Panc1 (cell line): ENCODE measurements at regions not wholly inside any gene's neighbourhood (a gene's known extent, or its start where the extent isn't known, plus 50 kb on each side); places are given as distances from the start of the nearest gene placed in this dataset.

Experiments
- ATAC-seq: fragments of 200-7000 bp; cut with Tn5 transposase; 2 replicates; pipeline ENCODE4 v1.9.1; 2020; ENCODE audit warnings: mild to moderate bottlenecking, moderate library complexity
- BruUV-seq: library from RNA; stranded (reverse); fragments of 400-500 nt; replicated peaks from 2 replicates; lab custom pipeline; 2021; lab: Mats Ljungman, UMichigan
- CTCF ChIA-PET: fragments of 300-600 bp; sonication (Branson Sonifier 250); formaldehyde crosslinking; loops from one replicate; lab custom pipeline; 2022; ENCODE audit warnings: antibody characterized with exemption; lab: Charles Lee
- POLR2A ChIA-PET: fragments of 300-600 bp; sonication (Branson Sonifier 250); formaldehyde crosslinking; loops from one replicate; lab custom pipeline; 2022; ENCODE audit warnings: antibody characterized with exemption; lab: Charles Lee
- DNase-seq: peaks from one replicate; pipeline ENCODE4 v3.0.0-alpha.2; 2010; ENCODE audit warnings: low read depth, low spot score
- H3K27ac ChIP-seq: 2 replicates; pipeline ENCODE4 v1.5.1; 2011; ENCODE audit warnings: mild to moderate bottlenecking, low read length, inconsistent platforms
- H3K27me3 ChIP-seq: fragments of 200-500 bp; sonication (Bioruptor generic); 2 replicates; pipeline ENCODE4 v1.6.0; 2014; ENCODE audit warnings: low read length, inconsistent platforms; ENCODE audit not compliant: control insufficient read depth, insufficient read depth
- H3K36me3 ChIP-seq: fragments of 200-500 bp; sonication (Bioruptor generic); 2 replicates; pipeline ENCODE4 v1.5.1; 2014; ENCODE audit warnings: inconsistent platforms, mild to moderate bottlenecking, low read length, moderate library complexity; ENCODE audit not compliant: control insufficient read depth, insufficient read depth
- H3K4me1 ChIP-seq: 2 replicates; pipeline ENCODE4 v1.5.1; 2011; ENCODE audit warnings: inconsistent platforms, mild to moderate bottlenecking, low read length, moderate library complexity; ENCODE audit not compliant: control insufficient read depth, insufficient read depth
- H3K4me3 ChIP-seq, 2 experiments: 2 replicates each; pipeline ENCODE4 v1.5.1; 2011 to 2012; ENCODE audit warnings: low read depth in 2 of 2, low read length in 2 of 2, mild to moderate bottlenecking in 2 of 2, inconsistent platforms in 1 of 2, moderate library complexity in 1 of 2
- H3K9me3 ChIP-seq: fragments of 200-500 bp; sonication (Bioruptor generic); 2 replicates; pipeline ENCODE4 v1.5.1; 2014; ENCODE audit warnings: low read depth, mild to moderate bottlenecking, inconsistent platforms, low read length, moderate library complexity; ENCODE audit not compliant: control insufficient read depth, insufficient read depth
- POLR2AphosphoS5 ChIP-seq: IDR thresholded peaks from 2 replicates; pipeline ENCODE4 v1.6.1; 2012; ENCODE audit warnings: mild to moderate bottlenecking, low read depth, low read length, moderate library complexity
- SIN3A ChIP-seq: IDR thresholded peaks from 2 replicates; pipeline ENCODE4 v1.6.1; 2012; ENCODE audit warnings: low read depth, mild to moderate bottlenecking, low read length, moderate library complexity, borderline replicate concordance; ENCODE audit not compliant: insufficient read depth
- TCF7L2 ChIP-seq: IDR thresholded peaks from 2 replicates; pipeline ENCODE4 v1.6.1; 2011; ENCODE audit warnings: mild to moderate bottlenecking, low read depth, low read length, inconsistent platforms
- in situ Hi-C: cut with HindIII; loops from 2 replicates; pipeline ENCODE4 v1.10.0; 2016; ENCODE audit warnings: low sequenced_read_pairs, low pct_unique_long_range_greater_than_20kb
- intact Hi-C: fragments of 100-400 bp; cut with micrococcal nuclease; formaldehyde crosslinking; loops from one replicate; pipeline ENCODE4 v1.10.0; 2022; ENCODE audit not compliant: unreplicated experiment
- TF ChIP-seq, protein P1 (sequence below), 2 experiments: IDR thresholded peaks; 2 replicates each; pipeline ENCODE4 v1.6.1; 2011 to 2012; ENCODE audit warnings: low read depth in 2 of 2, control low read depth in 1 of 2, low read length in 1 of 2, mild to moderate bottlenecking in 1 of 2, moderate library complexity in 1 of 2; ENCODE audit not compliant: insufficient read depth in 1 of 2
- TF ChIP-seq, protein P2 (sequence below): fragments of 450-650 bp; IDR thresholded peaks from 2 replicates; pipeline ENCODE4 v1.5.1; 2017; ENCODE audit warnings: mild to moderate bottlenecking

DNA sequence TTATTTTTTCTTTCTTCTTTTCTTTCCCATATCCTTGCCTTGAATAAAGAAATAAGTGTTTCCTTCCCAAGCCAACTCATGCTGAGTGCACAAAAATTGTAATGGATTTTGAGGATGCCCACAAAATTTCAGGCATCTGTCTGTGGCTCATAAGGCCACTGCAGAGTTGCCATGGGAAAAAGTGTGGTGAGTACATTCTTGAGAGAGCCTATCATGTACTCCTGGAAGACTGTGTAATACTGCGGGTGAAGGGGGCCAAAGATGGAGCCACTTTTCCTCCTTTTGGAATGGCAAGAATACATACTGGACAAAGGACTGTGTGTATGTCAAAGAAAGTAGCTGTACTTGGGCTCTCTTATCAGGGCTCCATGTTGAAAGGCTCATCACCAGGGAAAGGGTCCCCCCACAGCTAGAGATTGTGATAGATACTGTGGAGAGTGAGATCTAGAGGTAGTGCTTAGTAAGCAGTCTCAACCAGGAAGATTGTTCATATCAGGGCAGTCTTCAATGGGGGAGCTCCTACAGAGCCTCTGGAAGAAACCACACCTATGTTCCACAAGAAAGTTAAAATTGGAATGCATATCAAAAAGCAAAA is 341.6 kb upstream of the KCND2 start:
- in situ Hi-C loops: no loop called here
- H3K36me3 ChIP-seq: no peaks in the 10 kb centered on the region
- ATAC-seq (no peak), DNase-seq (no peak)
- intact Hi-C loops: loop anchor here (10.0 kb wide), 1 partner anchor 623 kb away; no protein-coding TSS in a partner anchor
- H3K4me3 ChIP-seq: no peak overlapping the region
- CTCF ChIA-PET: no interaction called here
- H3K27ac ChIP-seq: no peak overlapping the region
- H3K27me3 ChIP-seq: no peaks in the 10 kb centered on the region
- H3K9me3 ChIP-seq: no peaks in the 10 kb centered on the region
- H3K4me1 ChIP-seq: no peaks in the 10 kb centered on the region
- no TSS peak for BruUV-seq
- POLR2A ChIA-PET: no interaction called here
- no peak for TF ChIP-seq TCF7L2
- TF ChIP-seq, protein P1, sequence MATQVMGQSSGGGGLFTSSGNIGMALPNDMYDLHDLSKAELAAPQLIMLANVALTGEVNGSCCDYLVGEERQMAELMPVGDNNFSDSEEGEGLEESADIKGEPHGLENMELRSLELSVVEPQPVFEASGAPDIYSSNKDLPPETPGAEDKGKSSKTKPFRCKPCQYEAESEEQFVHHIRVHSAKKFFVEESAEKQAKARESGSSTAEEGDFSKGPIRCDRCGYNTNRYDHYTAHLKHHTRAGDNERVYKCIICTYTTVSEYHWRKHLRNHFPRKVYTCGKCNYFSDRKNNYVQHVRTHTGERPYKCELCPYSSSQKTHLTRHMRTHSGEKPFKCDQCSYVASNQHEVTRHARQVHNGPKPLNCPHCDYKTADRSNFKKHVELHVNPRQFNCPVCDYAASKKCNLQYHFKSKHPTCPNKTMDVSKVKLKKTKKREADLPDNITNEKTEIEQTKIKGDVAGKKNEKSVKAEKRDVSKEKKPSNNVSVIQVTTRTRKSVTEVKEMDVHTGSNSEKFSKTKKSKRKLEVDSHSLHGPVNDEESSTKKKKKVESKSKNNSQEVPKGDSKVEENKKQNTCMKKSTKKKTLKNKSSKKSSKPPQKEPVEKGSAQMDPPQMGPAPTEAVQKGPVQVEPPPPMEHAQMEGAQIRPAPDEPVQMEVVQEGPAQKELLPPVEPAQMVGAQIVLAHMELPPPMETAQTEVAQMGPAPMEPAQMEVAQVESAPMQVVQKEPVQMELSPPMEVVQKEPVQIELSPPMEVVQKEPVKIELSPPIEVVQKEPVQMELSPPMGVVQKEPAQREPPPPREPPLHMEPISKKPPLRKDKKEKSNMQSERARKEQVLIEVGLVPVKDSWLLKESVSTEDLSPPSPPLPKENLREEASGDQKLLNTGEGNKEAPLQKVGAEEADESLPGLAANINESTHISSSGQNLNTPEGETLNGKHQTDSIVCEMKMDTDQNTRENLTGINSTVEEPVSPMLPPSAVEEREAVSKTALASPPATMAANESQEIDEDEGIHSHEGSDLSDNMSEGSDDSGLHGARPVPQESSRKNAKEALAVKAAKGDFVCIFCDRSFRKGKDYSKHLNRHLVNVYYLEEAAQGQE (IDR thresholded peaks at IDR 0.05; ENCODE audit: insufficient read depth in 1 of 2, low read depth in 2 of 2, low read length in 1 of 2): no peak
- TF ChIP-seq, protein P2, sequence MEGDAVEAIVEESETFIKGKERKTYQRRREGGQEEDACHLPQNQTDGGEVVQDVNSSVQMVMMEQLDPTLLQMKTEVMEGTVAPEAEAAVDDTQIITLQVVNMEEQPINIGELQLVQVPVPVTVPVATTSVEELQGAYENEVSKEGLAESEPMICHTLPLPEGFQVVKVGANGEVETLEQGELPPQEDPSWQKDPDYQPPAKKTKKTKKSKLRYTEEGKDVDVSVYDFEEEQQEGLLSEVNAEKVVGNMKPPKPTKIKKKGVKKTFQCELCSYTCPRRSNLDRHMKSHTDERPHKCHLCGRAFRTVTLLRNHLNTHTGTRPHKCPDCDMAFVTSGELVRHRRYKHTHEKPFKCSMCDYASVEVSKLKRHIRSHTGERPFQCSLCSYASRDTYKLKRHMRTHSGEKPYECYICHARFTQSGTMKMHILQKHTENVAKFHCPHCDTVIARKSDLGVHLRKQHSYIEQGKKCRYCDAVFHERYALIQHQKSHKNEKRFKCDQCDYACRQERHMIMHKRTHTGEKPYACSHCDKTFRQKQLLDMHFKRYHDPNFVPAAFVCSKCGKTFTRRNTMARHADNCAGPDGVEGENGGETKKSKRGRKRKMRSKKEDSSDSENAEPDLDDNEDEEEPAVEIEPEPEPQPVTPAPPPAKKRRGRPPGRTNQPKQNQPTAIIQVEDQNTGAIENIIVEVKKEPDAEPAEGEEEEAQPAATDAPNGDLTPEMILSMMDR: no peak
- TF ChIP-seq POLR2AphosphoS5: no peak
- no peak for TF ChIP-seq SIN3A

DNA sequence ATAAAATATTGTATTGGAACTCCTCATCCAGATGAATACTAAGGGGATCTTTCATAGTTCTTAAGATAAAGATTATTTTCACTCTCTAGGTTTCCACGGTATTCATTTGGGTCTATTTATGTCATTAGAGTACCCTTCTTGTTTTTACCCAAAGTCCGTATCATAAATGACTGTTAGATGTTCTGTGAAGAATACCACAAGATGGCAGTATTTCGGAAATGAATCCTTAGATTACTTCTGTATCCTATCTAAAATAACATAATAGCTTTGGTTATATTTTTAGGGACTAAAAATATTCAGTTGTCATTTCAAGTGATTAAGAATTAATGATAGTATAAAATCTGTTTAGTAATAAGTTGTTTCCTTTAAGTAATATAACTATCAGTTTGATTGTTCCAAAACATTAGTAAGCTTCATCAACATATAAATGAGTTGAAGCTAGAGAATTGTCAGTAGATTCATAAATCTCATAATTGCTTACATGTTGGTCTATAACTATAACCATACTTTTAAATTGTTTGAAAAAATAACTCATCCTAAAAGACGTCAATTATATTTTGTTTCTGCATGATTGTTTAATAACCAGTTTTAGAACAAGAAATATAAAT is 337.5 kb upstream of the KCND2 start:
- no TSS peak for BruUV-seq
- no peaks in the 10 kb centered on the region for H3K27me3 ChIP-seq
- in situ Hi-C loops (no loop called here), intact Hi-C loops (loop anchor here (2.0 to 10.0 kb wide), 2 partner anchors 337 to 619 kb away; partner anchors contain the start of gene KCND2)
- CTCF ChIA-PET: no interaction called here
- H3K36me3 ChIP-seq: no peaks in the 10 kb centered on the region
- no peak overlapping the region for H3K4me3 ChIP-seq
- POLR2A ChIA-PET: no interaction called here
- H3K27ac ChIP-seq: no peak overlapping the region
- no peaks in the 10 kb centered on the region for H3K9me3 ChIP-seq
- no peak for ATAC-seq
- TF ChIP-seq, protein P2: peak; percentile 43; the same call in 1 of the 2 replicates
- TF ChIP-seq SIN3A (no peak), TCF7L2 (no peak), POLR2AphosphoS5 (no peak)
- TF ChIP-seq, protein P1 (IDR thresholded peaks at IDR 0.05; ENCODE audit: insufficient read depth in 1 of 2, low read depth in 2 of 2, low read length in 1 of 2): no peak
- no peaks in the 10 kb centered on the region for H3K4me1 ChIP-seq
- DNase-seq: peak; percentile 18
